ENCODE measurements at regions not wholly inside any gene's neighbourhood (a gene's known extent, or its start where the extent isn't known, plus 50 kb on each side); places are given as distances from the start of the nearest gene placed in this dataset.

- no peak for DNase-seq (ENCODE audit: low spot score)
- H3K9me2 ChIP-seq (ENCODE audit: insufficient read depth, low read length), result no peaks in the 10 kb centered on the region
- intact Hi-C loops (cut with micrococcal nuclease; ENCODE audit: unreplicated experiment), result no loop called here
- H2AFZ ChIP-seq (ENCODE audit: low read length), result no peak overlapping the region
- H3K4me2 ChIP-seq (ENCODE audit: low read length), result no peak overlapping the region
- no peaks in the 10 kb centered on the region for H3K4me1 ChIP-seq (ENCODE audit: insufficient read depth, low read length, poor library complexity, severe bottlenecking)
- H3K79me2 ChIP-seq (ENCODE audit: insufficient read depth, low read depth, low read length), result no peaks in the 10 kb centered on the region
- H3K9me3 ChIP-seq (ENCODE audit: low read length), result no peaks in the 10 kb centered on the region
- ChIA-PET CTCF (ENCODE audit: unreplicated experiment) (no interaction called here), POLR2A (no interaction called here)
- no peaks in the 10 kb centered on the region for H4K20me1 ChIP-seq (ENCODE audit: insufficient read depth, low read length)
- TF ChIP-seq EZH2phosphoT487 (IDR thresholded peaks at IDR 0.05; ENCODE audit: borderline replicate concordance, low read depth, low read length) (no peak), CTCF (conservative IDR thresholded peaks at IDR 0.05; ENCODE audit: low read length) (no peak)
- H3K27ac ChIP-seq (ENCODE audit: low read depth, low read length, poor library complexity, severe bottlenecking), result no peak overlapping the region
- no peaks in the 10 kb centered on the region for H3K36me3 ChIP-seq (ENCODE audit: insufficient read depth, low read length)
- no peak overlapping the region for H3K4me3 ChIP-seq (ENCODE audit: low read depth, low read length, poor library complexity, severe bottlenecking)
- no TSS peak for BruUV-seq (replicated peaks)
Observed at GRCh38 chr4:7137326-7138200, 54.8 kb upstream of the SORCS2 start.

GRCh38 chr4:7136351-7136750 lies 56.0 kb upstream of the SORCS2 start:
- H3K79me2 ChIP-seq (ENCODE audit: insufficient read depth, low read depth, low read length), result no peaks in the 10 kb centered on the region
- ChIA-PET POLR2A (no interaction called here), CTCF (ENCODE audit: unreplicated experiment) (no interaction called here)
- H3K4me3 ChIP-seq (ENCODE audit: low read depth, low read length, poor library complexity, severe bottlenecking), result no peak overlapping the region
- H3K36me3 ChIP-seq (ENCODE audit: insufficient read depth, low read length), result no peaks in the 10 kb centered on the region
- no peak overlapping the region for H2AFZ ChIP-seq (ENCODE audit: low read length)
- no peak overlapping the region for H3K27ac ChIP-seq (ENCODE audit: low read depth, low read length, poor library complexity, severe bottlenecking)
- DNase-seq (ENCODE audit: low spot score), result no peak
- no peaks in the 10 kb centered on the region for H3K9me3 ChIP-seq (ENCODE audit: low read length)
- H4K20me1 ChIP-seq (ENCODE audit: insufficient read depth, low read length), result no peaks in the 10 kb centered on the region
- no peak overlapping the region for H3K4me2 ChIP-seq (ENCODE audit: low read length)
- TF ChIP-seq EZH2phosphoT487 (IDR thresholded peaks at IDR 0.05; ENCODE audit: borderline replicate concordance, low read depth, low read length), result no peak
- no peak for TF ChIP-seq CTCF (conservative IDR thresholded peaks at IDR 0.05; ENCODE audit: low read length)
- BruUV-seq (replicated peaks), result no TSS peak
- H3K9me2 ChIP-seq (ENCODE audit: insufficient read depth, low read length), result no peaks in the 10 kb centered on the region
- H3K4me1 ChIP-seq (ENCODE audit: insufficient read depth, low read length, poor library complexity, severe bottlenecking), result no peaks in the 10 kb centered on the region
- intact Hi-C loops (cut with micrococcal nuclease; ENCODE audit: unreplicated experiment), result no loop called here

GRCh38 chr4:7135389-7135746 lies 57.0 kb upstream of the SORCS2 start:
- no peaks in the 10 kb centered on the region for H4K20me1 ChIP-seq (ENCODE audit: insufficient read depth, low read length)
- H3K27ac ChIP-seq (ENCODE audit: low read depth, low read length, poor library complexity, severe bottlenecking), result no peak overlapping the region
- no peak overlapping the region for H3K4me3 ChIP-seq (ENCODE audit: low read depth, low read length, poor library complexity, severe bottlenecking)
- no peaks in the 10 kb centered on the region for H3K9me3 ChIP-seq (ENCODE audit: low read length)
- CTCF ChIA-PET (ENCODE audit: unreplicated experiment), result no interaction called here
- no peaks in the 10 kb centered on the region for H3K4me1 ChIP-seq (ENCODE audit: insufficient read depth, low read length, poor library complexity, severe bottlenecking)
- no peak for DNase-seq (ENCODE audit: low spot score)
- POLR2A ChIA-PET, result no interaction called here
- no peaks in the 10 kb centered on the region for H3K79me2 ChIP-seq (ENCODE audit: insufficient read depth, low read depth, low read length)
- BruUV-seq (replicated peaks), result no TSS peak
- intact Hi-C loops (cut with micrococcal nuclease; ENCODE audit: unreplicated experiment), result no loop called here
- no peaks in the 10 kb centered on the region for H3K36me3 ChIP-seq (ENCODE audit: insufficient read depth, low read length)
- no peak overlapping the region for H2AFZ ChIP-seq (ENCODE audit: low read length)
- no peak for TF ChIP-seq EZH2phosphoT487 (IDR thresholded peaks at IDR 0.05; ENCODE audit: borderline replicate concordance, low read depth, low read length)
- TF ChIP-seq CTCF (conservative IDR thresholded peaks at IDR 0.05; ENCODE audit: low read length), result no peak
- no peaks in the 10 kb centered on the region for H3K9me2 ChIP-seq (ENCODE audit: insufficient read depth, low read length)
- H3K4me2 ChIP-seq (ENCODE audit: low read length), result no peak overlapping the region
